Motor neuron (in vitro differentiated cells): ENCODE measurements at regions not wholly inside any gene's neighbourhood (a gene's known extent, or its start where the extent isn't known, plus 50 kb on each side); places are given as distances from the start of the nearest gene placed in this dataset.
A peak's percentile ranks its signal among the peaks of the same experiment; 100 is the strongest.

Experiments used
- ATAC-seq, 8 experiments: fragments of 200-7000 bp; cut with Tn5 transposase; replicated peaks in 6 of 8; 2 replicates each; pipeline ENCODE4 v1.8.0; 2021; ENCODE audit warnings: mild to moderate bottlenecking in 8 of 8, moderate library complexity in 8 of 8
- H3K27ac ChIP-seq, 2 donors: fragments of 250-450 bp; sonication (Bioruptor Pico); 2 replicates each; pipeline ENCODE4 v1.9.0; 2021; ENCODE audit warnings: antibody characterized with exemption in 2 of 2, mild to moderate bottlenecking in 2 of 2, moderate library complexity in 1 of 2
- H3K4me1 ChIP-seq, 2 donors: fragments of 250-450 bp; sonication (Bioruptor Pico); replicated peaks in 1 of 2; 2 replicates each; pipeline ENCODE4 v1.6.1; 2021; ENCODE audit warnings: antibody characterized with exemption in 2 of 2, mild to moderate bottlenecking in 2 of 2, moderate library complexity in 1 of 2
- H3K4me3 ChIP-seq, 5 donors: fragments of 250-450 bp; sonication (Bioruptor Pico); 2 replicates each; pipeline ENCODE4 v1.9.0; 2021; ENCODE audit warnings: antibody characterized with exemption in 5 of 5, mild to moderate bottlenecking in 5 of 5, moderate library complexity in 4 of 5
- WGBS, 10 experiments: fragments of 450-650 bp; shearing (Covaris generic); methylation state at CpG; one replicate each; pipeline ENCODE4 v1.0.0; 2022; 5-methylcytosine and 5-hydroxymethylcytosine counted together
- in situ Hi-C, 9 experiments: fragments of 400-800 bp; cut with MboI; loops; one replicate each; pipeline ENCODE4 v1.15.0; 2021; ENCODE audit warnings: low sequenced_read_pairs in 9 of 9, low pct_unique_long_range_greater_than_20kb in 2 of 9; ENCODE audit not compliant: unreplicated experiment in 9 of 9

DNA sequence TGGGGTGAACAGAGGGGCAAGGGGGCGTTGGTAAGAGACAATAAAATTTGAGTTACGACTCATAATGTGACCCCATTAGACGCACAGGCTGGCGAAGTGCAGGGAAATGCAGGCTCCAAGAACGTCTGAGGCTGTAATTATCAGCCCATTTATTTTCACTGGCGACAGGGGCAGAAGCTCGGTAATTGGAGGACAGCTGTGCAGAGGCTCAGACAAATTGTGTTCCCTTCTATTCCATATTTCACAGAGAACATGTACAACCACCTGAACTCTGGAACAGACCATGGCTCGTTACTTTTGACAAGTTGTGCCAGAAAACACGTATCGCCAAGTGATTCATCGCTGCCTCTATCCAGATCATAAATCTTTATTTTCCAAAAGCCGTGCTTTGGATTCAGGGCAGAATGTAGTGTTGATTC lies 137.3 kb upstream of the FRMD4A start:
- 0 to 48% (median 7%) methylated on average over 1 to 11 of the region's 12 CpGs; no CpG with 5 or more reads in 1 of the 10 experiments for WGBS, 10 experiments
- Histone ChIP-seq H3K27ac (no peak overlapping the region), H3K4me1 (peaks cover 15 to 21% of the 10 kb centered on the region in 2 donors), H3K4me3 (no peak overlapping the region)
- ATAC-seq, result peak in 5 of 8 experiments; percentile 96 to 98 (median 97)
- in situ Hi-C loops, result loop anchor here in 2 of 9 experiments (25.0 kb wide), 2 partner anchors 256 to 681 kb away; no protein-coding TSS in a partner anchor

DNA sequence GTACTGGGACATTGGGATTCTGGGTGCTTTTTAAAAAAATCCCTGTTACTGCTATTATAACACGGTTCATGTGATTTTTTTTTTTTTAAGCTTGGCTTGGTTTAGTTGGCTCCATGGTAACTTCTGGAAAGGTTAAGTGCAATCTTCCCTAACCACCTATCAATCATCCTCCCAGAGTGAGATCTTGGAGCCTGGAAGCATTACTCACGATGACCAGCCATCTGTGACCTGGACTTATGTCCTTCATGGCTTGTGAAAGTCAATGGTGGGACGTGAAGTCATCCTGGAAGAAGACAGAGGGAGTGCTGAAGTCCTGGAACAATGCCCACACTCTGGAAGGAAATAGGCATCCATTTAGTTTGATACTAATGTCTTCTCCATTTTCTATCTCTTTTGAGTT lies 135.5 kb upstream of the FRMD4A start:
- Histone ChIP-seq H3K4me3 (no peak overlapping the region), H3K27ac (no peak overlapping the region), H3K4me1 (peaks cover 15 to 21% of the 10 kb centered on the region in 2 donors)
- in situ Hi-C loops, result loop anchor here in 2 of 9 experiments (25.0 kb wide), 2 partner anchors 254 to 679 kb away; no protein-coding TSS in a partner anchor
- WGBS, 10 experiments, result 0 to 87% (median 50%) methylated on average over 1 to 3 of the region's 3 CpGs; no CpG with 5 or more reads in 1 of the 10 experiments
- peak in 2 of 8 experiments; percentile 9 to 12 for ATAC-seq

DNA sequence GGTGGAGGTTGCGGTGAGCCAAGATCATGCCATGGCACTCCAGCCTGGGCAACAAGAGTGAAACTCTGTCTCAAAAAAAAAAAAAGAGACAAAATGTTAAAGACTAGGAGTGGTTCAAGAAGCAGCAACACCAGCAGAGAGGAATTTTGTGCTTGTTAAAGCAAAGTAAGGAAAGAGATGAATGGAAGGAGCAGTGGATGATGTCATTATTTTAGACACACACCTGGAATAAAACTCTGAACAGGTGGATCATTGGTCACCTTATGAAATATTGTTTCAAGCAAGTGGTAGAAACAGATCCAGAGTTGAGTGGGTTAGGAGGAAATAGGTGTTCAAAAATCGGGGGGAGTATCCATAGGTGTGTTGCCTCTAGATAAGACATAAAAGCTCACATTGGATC lies 129.7 kb upstream of the FRMD4A start:
- Histone ChIP-seq H3K27ac (no peak overlapping the region), H3K4me1 (no peaks in the 10 kb centered on the region), H3K4me3 (no peak overlapping the region)
- ATAC-seq, result no peak
- in situ Hi-C loops, result loop anchor here in 2 of 9 experiments (25.0 kb wide), 2 partner anchors 248 to 673 kb away; no protein-coding TSS in a partner anchor
- WGBS, 10 experiments, result 58 to 100% (median 92%) methylated on average over 1 to 2 of the region's 2 CpGs; no CpG with 5 or more reads in 2 of the 10 experiments

DNA sequence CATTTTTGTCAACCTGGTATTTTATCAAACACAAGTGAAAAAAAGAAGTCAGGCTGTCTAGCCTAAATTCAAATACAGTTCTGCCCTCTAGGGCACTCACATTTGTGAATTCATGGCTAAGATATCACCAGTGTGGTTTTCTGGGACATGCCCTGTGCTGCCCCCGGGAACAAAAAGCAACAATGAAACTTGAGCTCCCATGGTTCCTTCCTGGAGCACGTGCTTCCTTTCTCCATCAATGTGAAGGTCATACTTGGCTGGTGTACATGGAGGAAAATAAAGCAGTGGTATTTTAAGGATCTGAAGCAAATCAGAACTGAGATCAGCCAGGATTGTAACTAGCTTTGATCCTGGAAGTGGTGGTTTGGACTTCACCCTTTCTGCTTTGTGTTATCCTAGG lies 128.9 kb upstream of the FRMD4A start:
- ATAC-seq, result peak in 2 of 8 experiments; percentile 56 to 66
- Histone ChIP-seq H3K4me3 (no peak overlapping the region), H3K4me1 (no peaks in the 10 kb centered on the region), H3K27ac (no peak overlapping the region)
- 0 to 80% (median 55%) methylated on average over 1 to 2 of the region's 2 CpGs; no CpG with 5 or more reads in 3 of the 10 experiments for WGBS, 10 experiments
- in situ Hi-C loops, result loop anchor here in 2 of 9 experiments (25.0 kb wide), 2 partner anchors 247 to 672 kb away; no protein-coding TSS in a partner anchor

DNA sequence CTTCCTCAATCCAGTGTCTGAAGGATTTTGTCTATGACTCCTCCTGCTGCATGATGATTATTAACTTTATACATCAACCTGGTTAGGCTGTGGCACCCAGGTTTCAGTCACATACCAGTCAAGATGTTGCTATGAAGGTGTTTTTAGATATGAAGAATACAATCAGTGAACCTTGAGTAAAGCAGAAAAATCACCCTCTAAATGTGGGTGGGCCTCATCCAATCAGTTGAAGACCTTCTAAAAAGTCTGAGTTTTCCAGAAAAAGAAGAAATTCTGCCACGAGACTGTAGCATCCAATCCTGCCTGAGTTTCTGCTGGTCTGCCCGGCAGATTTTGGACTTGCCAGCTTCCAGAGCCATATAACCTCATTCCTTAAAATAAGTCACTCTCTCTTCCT lies 126.1 kb upstream of the FRMD4A start:
- H3K4me3 ChIP-seq, result no peak overlapping the region
- WGBS, 10 experiments, result 0 to 100% (median 65%) methylated on average over 1 to 2 of the region's 2 CpGs; no CpG with 5 or more reads in 2 of the 10 experiments
- peaks cover 0 to 11% of the 10 kb centered on the region in 2 donors for H3K4me1 ChIP-seq
- no peak for ATAC-seq
- no peak overlapping the region for H3K27ac ChIP-seq
- in situ Hi-C loops, result loop anchor here in 2 of 9 experiments (25.0 kb wide), 2 partner anchors 245 to 670 kb away; no protein-coding TSS in a partner anchor

DNA sequence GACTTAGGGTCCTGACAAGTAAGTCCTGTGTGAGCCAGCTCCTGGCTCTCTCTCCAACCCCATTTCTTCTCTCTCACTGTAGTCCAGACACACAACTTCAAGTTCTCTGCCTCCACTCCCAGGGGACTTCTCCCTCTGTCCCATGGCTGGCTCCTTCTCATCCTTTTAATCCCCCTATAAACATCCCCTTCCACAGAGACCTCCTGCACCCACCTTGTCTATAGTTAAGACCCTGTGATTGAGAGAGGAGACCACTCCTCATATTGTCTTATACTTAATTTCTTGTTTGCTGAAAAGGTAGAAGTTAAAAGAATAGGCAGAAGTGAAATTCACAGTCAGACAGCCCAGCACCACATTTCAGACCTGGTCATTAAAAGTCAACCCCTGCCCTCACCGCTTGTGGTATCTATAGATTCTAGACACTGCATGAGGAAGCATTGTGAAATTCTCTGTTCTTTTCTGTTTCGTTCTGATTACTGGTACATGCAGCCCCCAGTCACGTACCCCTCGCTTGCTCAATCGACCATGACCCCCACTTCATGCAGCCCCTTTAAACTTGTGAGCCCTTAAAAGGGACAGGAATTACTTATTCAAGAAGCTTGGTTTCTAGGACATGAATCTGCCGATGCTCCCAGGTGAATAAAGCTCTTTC lies 125.6 kb upstream of the FRMD4A start:
- H3K27ac ChIP-seq, result no peak overlapping the region
- peaks cover 0 to 11% of the 10 kb centered on the region in 2 donors for H3K4me1 ChIP-seq
- no peak for ATAC-seq
- in situ Hi-C loops, result loop anchor here in 2 of 9 experiments (25.0 kb wide), 2 partner anchors 244 to 669 kb away; no protein-coding TSS in a partner anchor
- WGBS, 10 experiments, result 12 to 100% (median 76%) methylated on average over 1 to 6 of the region's 6 CpGs; no CpG with 5 or more reads in 4 of the 10 experiments
- no peak overlapping the region for H3K4me3 ChIP-seq

DNA sequence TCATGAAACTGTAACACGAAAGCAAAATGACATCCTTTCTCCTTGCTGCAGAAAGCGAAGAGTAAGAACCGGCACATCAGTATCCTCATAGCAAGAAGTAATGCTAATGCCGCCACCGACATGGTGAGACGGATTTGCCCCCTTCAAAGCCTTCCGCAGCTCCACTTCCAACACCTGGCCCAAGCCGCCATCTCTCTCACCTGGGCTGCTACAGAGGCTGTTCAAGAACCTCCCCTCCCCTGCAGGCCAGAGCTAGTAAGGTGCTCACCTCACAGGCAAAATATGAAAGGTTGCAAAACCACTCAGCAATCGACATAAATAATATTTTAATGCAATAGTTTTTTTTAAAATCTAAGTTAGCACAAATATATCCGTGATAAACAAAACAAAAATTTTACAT lies 123.9 kb upstream of the FRMD4A start:
- WGBS, 10 experiments, result 80 to 100% (median 87%) methylated on average over 1 to 10 of the region's 10 CpGs
- Histone ChIP-seq H3K4me3 (no peak overlapping the region), H3K27ac (no peak overlapping the region), H3K4me1 (peaks cover 0 to 11% of the 10 kb centered on the region in 2 donors)
- in situ Hi-C loops, result loop anchor here in 2 of 9 experiments (25.0 kb wide), 2 partner anchors 242 to 667 kb away; no protein-coding TSS in a partner anchor
- ATAC-seq, result no peak

DNA sequence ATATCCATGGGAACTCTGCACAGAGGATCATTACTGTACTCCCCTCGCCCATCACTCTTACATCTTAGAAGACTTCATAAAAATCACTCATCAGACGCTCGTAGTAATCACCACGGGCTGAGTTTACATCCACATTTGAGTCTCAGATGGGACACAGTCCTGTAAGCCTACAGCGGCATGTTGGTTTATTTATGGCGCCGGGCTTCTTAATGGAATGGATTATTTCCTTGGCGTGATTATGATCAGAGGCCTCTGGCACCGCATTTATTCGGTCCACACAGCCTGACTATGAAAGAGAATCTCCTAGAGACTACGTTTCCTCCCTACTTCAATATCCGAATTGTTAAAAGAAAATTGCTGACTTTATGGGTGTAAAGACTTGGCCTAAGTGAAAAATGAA lies 123.5 kb upstream of the FRMD4A start:
- 11 to 100% (median 93%) methylated on average over 2 to 12 of the region's 12 CpGs for WGBS, 10 experiments
- Histone ChIP-seq H3K4me1 (peaks cover 0 to 11% of the 10 kb centered on the region in 2 donors), H3K4me3 (no peak overlapping the region), H3K27ac (no peak overlapping the region)
- no peak for ATAC-seq
- in situ Hi-C loops, result loop anchor here in 2 of 9 experiments (25.0 kb wide), 2 partner anchors 242 to 667 kb away; no protein-coding TSS in a partner anchor

DNA sequence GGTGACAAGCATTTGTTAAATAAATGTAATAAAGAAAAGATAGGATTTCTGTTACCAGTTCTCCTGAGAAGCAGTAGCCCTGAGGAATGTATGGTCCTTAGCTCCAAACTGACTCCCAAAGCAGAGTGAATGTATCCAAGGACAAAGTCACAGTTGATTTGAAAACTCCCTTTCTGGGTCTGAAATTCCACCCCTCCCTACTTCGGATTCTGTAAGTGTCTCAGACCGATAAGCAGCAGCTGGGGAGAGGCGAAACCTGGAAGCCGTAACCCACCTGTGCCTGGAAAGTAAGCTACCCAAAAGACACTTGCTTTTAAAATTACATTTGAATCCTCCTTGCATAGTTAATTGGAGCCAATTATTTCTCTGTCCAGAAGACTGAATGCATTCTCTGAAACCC lies 122.9 kb upstream of the FRMD4A start:
- 17 to 100% (median 52%) methylated on average over 1 to 4 of the region's 4 CpGs; no CpG with 5 or more reads in 4 of the 10 experiments for WGBS, 10 experiments
- Histone ChIP-seq H3K4me3 (no peak overlapping the region), H3K27ac (no peak overlapping the region), H3K4me1 (peaks cover 0 to 11% of the 10 kb centered on the region in 2 donors)
- no peak for ATAC-seq
- in situ Hi-C loops, result loop anchor here in 2 of 9 experiments (25.0 kb wide), 2 partner anchors 241 to 666 kb away; no protein-coding TSS in a partner anchor

DNA sequence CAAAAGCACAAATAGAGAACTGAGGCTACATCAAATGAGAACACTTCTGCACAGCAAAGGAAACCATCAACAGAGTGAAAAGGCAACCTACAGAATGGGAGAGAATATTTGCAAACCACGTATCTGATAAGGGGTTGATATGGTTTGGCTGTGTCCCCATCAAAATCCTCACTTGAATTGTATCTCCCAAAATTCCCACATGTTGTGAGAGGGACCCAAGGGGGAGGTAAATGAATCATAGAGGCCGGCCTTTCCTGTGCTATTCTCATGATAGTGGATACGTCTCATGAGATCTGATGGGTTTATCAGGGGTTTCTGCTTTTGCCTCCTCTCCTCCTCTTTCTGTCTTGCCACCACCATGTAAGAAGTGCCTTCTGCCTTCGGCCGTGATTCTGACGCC lies 120.6 kb upstream of the FRMD4A start:
- in situ Hi-C loops, result loop anchor here in 2 of 9 experiments (25.0 kb wide), 2 partner anchors 239 to 664 kb away; no protein-coding TSS in a partner anchor
- peaks cover 0 to 11% of the 10 kb centered on the region in 2 donors for H3K4me1 ChIP-seq
- 20 to 93% (median 80%) methylated on average over 1 to 4 of the region's 6 CpGs; no CpG with 5 or more reads in 3 of the 10 experiments for WGBS, 10 experiments
- H3K4me3 ChIP-seq, result no peak overlapping the region
- H3K27ac ChIP-seq, result no peak overlapping the region
- no peak for ATAC-seq

DNA sequence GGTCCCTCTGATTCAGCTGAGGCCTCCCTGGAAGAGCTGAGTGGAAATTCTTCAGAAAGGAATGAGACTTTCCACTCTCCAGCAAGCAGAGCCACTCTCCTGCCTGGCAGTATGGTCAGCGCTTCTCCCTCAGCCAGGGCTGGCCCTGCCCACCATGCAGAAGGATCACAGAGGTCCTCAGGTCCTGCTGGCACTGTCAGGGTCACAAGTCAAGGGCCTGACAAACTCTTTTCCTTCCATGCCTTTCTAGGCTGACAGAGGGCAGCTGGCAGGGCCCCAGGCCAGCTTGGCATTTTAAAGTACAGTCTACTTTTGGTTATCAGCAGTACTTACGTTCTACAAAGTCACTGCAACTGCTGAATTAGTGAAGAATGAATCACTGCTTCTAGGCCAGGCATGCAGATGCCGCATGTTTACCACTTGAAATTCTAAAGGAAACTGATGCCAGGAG lies 119.3 kb upstream of the FRMD4A start:
- 56 to 100% (median 100%) methylated on average over 1 to 2 of the region's 3 CpGs; no CpG with 5 or more reads in 3 of the 10 experiments for WGBS, 10 experiments
- in situ Hi-C loops, result loop anchor here in 2 of 9 experiments (25.0 kb wide), 2 partner anchors 238 to 663 kb away; no protein-coding TSS in a partner anchor
- Histone ChIP-seq H3K27ac (no peak overlapping the region), H3K4me1 (peaks cover 0 to 11% of the 10 kb centered on the region in 2 donors), H3K4me3 (no peak overlapping the region)
- peak in 1 of 8 experiments; percentile 42 for ATAC-seq

DNA sequence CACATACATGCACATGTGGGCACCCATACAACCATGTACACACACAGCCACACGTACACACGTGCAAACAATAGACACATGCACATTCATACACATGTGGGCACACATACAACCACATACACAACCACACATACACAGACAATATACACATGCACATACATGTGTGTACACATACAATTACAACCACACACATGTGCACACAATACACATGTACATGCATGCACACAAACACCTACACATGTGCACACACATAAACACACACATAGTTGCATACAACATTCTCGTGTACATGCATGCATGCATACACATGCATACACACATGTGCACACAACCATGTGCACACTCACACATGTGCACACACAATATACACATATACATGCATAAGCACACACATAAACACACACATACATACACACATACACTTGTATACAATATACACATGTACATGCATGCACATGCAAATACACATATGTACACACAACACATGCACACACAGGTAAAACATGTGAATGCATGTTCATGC lies 118.6 kb upstream of the FRMD4A start:
- in situ Hi-C loops, result no loop called here
- 62 to 100% (median 100%) methylated on average over 1 to 3 of the region's 3 CpGs; no CpG with 5 or more reads in 5 of the 10 experiments for WGBS, 10 experiments
- no peak overlapping the region for H3K4me3 ChIP-seq
- H3K27ac ChIP-seq, result no peak overlapping the region
- no peak for ATAC-seq
- H3K4me1 ChIP-seq, result peaks cover 0 to 8% of the 10 kb centered on the region in 2 donors
